ENCODE measurements at regions not wholly inside any gene's neighbourhood (a gene's known extent, or its start where the extent isn't known, plus 50 kb on each side); places are given as distances from the start of the nearest gene placed in this dataset.

DNA sequence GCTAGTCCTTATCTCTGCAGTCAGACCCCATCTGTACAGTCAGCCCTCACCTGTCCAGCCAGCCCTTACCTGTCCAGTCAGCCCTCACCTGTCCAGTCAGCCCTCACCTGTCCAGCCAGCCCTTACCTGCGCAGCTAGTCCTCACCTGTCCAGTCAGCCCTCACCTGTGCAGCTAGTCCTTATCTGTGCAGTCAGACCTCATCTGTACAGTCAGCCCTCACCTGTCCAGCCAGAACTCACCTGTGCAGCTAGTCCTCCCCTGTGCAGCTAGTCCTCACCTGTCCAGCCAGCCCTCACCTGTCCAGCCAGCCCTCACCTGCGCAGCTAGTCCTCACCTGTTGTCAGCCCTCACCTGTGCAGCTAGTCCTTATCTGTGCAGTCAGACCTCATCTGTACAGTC is 506.8 kb downstream of the NPHP4 start:
- DNase-seq: no peak

DNA sequence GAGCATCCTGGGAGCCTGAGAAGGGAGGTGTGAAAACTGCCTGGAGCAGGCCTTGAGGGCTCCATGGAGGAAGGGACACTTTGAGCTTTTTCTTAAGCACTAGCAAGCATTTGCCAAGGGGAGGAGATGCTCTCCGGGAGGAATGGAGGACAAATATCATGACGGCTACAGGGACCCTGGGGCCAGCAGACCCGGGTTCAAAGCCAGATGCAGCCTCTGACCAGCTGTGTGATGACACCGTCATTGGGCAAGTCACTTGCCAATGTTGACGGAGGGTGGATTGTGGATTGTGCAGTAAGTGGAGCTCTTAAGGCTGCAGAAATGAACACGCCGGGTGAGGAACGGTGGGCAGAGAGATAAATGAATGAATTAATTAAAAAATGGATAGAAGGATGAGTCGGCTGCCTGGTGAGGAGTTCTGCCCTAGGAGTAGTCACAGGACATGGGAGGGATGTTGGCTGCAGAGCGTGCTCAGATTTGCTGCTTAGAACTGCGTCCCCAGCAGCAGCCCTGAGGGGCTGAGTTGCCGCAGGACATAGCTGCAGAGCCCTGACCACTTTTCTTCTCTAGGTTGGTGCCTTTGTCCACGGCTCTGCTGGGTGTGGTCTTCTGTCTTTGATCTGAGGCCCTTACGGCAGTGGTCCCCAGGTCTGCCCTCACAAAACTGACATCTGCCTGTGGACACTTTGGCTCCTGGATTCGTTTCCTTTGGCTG is 507.6 kb downstream of the NPHP4 start:
- no peak for DNase-seq

DNA sequence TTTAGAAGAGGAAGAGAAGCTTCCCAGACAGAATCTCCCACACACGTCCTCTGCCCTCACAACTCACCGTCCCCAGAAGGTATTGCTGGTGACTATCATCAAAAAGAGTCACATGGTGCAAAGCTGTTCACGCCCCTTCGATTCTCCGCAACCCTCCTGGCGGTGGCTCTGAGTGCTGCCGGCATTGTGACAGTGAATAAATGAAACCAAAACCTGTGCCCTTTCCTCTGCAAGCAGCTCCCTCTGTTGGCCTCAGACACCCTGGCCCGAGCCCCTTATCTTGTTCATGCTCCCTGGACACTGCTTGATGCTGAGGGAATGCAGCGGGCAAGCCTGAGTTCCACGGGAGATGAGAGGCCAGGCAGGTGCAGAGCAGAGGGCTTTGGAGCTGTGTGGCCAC is 510.3 kb downstream of the NPHP4 start:
- DNase-seq: no peak

DNA sequence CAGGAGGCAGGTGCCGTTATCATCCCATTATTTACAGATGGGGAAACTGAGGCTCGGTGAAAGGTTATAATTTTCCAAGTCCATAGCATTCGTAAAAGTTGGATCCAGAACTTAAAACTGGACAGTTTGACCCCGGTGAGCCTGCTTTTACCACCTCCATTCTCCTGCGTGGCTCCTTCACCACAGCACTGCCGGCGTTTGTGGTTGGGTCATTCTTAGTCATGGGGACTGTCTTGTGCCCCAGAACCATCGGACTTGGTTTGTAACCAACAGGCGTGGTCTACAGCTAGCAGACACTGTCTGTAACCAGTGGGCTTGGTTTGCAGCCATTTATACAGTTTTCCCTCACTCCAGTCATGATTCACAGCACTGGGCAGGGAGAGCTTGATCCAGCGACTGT is 511.3 kb downstream of the NPHP4 start:
- DNase-seq: no peak

DNA sequence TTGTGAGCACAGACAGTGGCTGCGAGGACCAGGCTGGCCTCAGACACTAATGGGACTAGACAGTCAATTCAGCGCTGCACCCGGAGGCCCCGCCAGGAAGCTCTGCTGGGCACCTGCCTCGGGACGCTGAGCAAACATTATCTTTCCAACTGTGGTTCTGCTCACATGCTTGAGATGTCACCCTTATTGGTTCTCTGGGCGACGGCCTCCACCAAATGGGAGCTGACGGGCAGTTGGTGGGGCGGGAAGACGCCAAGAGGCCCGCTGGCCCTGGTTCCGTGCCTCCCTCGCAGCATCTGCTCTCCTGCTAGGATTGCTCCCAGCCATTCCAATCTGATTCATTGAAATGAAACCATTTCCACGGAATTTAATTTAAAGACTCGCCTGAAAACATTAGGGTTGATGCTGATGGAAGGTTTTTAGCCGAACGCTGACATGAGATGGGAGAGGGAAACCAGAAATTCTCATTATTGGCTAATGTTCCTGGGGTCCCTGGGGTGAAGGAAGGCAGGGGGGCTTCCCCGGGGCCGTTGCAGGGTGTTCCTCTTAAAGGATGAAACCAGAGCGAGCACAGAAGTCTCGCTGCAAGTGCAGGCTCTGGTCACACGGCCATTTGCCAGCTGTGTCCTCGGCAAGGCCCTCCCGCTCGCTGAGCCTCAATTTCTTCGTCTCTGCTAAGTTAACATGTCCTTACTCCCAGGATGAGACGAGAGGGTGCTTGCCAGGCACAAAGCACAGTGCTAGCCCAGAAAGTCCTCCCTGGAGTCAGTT is 512.2 kb downstream of the NPHP4 start:
- no peak for DNase-seq

DNA sequence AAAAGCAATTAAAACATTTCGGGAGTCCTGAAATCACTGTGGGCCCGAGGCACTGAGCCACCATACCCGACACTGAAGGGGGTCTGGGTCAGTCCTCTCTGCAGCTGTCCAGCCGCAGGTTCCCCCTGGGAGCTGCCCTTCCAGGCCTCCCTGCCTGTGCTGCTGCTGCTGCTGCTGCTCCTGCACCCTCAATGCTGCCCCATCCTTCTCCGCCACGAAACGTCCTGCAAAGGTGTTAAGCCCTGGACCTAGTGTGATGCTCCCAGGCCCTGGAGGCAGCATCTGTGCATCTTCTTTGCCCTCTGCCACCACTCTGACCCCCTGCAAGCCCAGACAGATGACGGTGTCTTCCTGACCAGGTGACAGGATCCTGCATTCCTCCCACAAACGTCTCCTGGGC is 513.3 kb downstream of the NPHP4 start:
- DNase-seq: no peak

DNA sequence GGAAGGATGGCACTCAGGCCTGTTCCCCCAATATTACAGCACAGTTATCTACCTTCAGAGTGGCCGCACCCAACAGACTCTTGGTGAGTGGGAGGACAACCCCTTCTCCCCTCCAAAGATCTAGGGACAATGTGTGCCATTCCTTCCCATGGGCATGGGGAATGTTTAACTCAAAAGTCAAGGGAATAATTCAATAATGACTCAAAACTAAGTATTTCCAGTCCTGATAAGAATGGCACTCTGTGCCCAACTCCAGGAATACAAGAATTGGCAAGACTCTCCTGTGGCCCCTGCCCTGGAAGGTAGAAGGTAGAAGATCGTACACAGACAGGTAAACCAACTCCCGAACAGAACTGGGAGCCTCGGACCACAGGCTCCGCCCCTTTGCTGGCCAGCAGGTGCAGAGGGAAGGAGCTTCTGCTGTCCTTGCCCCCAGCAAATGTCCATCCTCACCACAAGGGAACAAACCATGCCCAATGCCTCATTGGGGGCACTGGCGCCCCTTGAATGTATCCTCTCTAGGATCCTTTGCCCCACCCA is 514.0 kb downstream of the NPHP4 start:
- no peak for DNase-seq

DNA sequence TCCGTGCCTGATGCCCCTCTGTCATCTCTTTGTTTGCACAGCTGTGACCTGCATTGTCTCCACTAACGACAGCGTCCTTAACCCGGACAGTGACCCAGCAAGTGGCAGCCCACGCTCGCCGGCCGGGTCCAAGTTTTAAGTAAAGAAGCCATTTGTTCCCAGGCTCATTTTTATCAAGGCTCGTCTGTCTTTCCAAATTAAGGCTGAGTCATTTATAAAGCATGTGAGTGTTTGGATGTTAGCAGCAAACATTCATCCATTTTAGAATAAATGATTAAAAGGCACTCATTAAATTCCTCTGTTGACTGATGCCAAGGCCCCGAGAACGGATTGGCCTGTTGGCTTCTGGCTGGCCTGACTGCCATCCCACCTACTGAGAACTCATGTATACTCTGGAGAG is 514.5 kb downstream of the NPHP4 start:
- DNase-seq: no peak

DNA sequence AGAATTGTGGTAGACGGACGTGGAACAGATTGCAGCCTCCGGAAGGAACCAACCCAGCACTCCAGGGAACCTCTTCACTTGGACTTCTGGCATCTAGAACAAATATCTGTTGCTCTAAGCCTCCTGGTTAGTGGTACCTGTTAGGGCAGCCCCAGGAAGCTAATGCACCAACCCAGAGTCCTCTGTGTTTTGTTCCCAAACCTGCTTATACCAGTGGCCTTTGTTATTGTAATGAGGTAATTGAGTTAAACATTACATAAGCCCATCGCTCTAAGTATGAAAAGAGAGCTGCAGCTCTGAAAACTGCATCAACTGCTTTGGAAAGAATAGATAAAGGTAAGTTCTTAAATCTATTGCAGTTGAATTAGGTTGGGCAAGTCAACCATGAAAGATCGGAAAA is 516.7 kb downstream of the NPHP4 start:
- no peak for DNase-seq

DNA sequence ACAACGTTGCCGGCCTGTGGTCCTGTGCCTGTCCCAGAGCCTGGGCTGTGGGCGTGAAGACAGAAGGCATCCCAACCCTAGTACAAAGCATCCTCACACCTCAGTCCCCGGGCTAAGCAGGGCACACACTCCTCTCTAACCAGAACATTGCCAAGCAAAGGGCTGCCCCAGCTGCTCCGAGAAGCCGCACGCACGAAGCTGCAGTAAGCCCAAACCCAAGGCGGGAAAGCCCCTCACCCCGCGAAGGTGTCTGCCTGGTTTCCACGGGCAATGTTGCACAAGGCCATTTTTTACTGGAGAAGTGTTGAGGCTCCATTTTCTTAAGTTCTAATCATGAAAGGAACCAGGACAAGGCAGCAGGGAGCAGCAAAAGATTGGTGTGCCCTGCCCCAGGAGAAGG is 519.0 kb downstream of the NPHP4 start:
- DNase-seq: no peak

DNA sequence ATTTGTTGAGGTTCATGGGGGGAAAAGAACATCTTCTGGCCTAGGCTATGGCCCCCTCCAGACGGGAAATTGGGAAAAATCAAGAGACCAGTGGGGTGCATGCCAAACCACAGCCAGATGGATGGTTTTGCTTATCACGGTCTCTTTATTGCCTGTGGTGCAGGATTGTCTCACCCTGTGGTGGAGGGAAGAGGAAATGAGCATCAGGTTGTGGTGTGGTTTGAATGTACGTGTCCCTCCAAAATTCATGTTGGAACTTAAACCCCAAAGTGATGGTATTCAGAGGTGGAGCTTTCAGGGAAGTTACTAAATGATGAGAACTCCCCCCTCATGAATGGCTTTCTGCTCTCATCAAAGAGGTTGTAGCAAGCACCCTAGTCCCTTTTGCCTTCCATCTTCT is 525.7 kb downstream of the NPHP4 start:
- no peak for DNase-seq

DNA sequence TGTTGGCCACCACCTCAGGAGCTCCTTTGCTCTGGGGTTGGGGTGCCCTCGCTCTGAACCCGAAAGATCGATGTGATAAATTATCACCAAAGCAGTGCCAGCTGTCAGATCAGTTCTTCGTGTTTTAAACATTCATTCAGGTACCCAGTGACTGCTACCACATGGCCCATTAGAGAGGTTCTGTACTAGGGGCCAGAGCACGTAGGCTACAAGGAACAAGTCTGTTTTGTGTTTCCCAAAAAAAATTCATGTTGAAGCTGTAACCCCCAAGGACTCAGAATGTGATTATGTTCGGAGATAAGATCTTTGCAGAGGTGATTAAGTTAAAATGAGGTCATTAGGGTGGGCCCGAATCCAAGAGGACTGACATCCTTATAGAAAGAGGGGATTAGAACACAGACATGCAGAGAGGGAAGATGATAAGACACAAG is 526.9 kb downstream of the NPHP4 start:
- no peak for DNase-seq

DNA sequence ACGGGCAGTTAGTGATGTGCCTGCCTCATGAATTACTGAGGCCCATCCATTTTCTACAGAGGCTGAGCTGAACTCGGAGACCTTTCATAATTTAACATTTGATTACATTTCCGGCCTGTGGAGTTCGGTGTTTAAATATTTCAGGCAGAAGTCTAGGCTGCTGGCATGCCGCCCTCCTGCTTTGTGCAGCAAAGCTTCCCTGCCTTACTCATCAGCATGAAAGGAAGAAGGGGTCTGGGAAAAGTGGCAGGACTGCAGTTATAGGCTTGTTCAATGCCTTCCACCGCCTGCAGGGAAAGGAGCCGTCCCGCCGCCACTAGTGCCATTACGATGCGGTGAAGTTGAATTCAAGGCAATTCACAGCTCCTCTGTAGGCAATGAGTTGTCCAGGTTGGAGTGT is 527.9 kb downstream of the NPHP4 start:
- DNase-seq: no peak

DNA sequence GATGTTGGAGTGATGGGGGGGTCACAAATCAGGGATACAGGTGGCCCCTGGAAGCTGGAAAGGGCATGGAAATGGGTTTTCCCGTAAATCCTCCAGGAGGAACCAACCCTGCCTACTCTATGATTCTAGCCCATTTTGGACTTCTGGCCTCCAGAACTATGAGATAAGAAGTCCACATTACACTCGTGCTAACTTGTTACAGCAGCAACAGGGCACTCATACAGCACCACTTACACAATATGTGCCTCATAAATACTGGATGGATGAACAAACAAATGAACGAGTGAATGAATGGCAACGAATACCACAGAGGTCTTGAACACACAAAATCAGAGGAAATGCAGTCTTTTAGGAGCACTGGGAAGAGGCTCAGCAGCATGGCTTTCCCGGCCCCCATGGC is 531.3 kb downstream of the NPHP4 start:
- DNase-seq: no peak

DNA sequence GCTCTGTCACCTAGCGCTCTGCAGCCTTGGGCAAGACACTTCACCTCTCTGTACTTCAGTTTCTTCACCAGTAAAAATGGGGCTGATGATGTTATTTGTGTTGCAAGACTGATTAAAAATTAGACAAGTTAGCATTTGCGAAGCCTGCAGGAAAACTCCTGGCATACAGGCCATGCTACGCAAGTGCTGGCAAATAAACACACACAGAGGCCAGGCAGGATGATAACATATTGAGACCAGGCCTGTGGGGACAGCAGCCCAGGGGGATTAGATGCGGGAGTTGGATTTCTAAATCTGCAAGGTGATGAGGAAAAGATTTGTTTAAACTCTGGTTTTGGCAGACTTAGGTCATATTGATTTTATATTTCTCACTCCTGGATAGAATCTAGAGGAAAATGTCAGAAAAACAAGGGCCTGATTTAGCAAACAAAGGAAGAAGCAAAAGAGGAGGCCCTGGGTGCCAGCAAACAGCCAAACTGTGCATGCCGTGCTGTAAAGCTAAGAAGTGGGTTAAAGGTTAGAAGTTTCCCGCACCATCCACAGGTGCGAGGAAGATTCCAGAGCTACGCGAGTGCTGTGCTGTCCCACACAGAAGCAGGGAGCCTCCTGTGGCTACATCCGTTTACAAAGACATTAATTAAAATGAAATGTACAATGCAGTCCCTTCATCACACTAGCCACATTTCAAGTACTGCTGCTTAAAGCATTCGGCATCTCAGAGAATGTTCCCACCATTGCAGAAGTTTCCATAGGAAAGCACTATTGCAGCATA is 532.2 kb downstream of the NPHP4 start:
- no peak for DNase-seq

DNA sequence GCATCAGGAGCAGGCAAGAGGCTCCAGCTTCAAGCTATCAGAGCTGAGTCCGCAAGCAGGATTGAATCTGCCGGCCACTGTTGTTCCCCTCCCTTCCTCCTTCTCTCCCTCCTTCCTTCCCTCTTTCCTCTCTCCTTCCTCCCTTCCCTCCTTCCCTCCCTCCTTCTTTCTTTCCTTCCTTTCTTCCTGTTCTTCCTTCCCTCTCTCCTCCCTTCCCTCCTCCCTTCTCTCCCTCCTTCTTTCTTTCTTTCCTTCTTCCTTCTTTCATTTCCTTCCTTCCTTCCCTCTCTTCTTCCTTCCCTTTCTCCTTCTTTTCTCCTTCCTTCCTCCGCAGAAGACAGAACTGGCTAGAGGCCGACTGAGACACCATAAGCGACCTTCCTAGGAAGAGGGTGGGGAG is 534.0 kb downstream of the NPHP4 start:
- DNase-seq: no peak

DNA sequence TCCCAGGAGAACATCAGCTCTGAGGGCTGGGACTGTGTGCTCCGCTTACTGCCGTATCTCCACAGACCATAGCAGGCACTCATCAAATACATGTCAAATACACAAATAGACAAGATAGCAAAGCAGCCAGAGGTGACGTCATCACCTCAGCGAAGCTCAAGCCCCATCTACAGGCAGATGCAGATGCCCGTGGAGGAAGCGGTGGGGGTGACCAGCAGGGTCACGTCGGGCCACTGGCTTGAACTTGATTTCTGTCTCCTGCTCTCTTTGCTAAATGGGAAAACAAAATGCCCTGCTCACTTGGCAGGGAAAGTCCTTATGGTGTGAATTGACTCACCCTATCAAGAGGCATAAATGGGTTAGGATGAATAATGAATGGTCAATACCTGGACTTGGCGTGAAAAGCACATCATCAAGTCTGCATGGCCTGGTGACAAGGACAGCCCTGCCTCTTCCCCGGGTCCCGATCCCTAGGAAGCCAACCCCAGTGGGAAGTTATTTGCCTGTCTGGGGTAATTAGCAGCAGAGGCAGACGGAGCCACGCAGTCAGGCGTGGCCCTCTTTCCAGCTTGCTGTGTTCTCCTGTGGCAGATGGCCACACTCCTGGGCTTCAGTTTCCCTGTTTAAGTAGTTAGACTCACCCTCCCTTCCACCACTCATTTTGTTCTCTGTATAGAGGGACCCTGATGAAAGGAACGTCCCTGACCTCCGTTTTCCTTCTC is 536.0 kb downstream of the NPHP4 start:
- DNase-seq: peak; percentile 60

DNA sequence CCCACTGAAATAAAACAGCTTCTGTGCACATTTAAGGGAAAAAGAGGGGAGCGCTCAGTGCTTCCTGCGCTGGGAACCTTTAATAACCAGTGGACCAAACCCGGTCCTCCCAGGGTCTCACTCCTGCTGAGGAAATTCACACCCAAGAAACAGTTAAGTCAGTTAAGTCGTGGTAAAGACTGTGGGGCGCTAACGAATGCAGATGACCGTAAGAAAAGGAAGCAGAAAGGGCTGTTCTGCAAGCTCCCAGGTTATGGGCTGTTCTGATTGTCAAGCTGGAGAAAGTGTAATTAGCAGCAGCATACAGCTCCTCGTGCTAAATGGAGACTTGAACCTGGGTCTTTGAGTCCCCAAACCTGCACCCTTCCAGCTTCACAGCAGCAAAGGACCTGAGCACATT is 536.6 kb downstream of the NPHP4 start:
- DNase-seq: no peak

DNA sequence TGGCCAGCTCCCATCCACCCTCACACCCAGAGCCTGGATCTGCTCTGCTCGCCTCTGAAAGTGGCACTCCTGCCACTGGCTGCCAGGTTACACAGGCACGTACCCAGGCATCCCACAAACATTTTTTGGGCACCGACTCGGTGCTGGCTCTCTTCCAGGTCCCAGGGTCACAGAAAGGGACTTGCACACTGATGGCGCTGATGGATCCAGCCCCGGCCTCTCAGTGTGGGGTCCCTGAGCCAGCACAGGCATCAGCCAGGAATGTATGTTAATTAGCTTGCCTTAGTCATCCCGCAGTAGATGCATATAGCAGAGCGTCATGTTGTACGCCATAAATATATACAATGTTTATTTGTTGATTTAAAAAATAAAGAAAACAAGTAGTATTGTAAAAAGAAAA is 537.2 kb downstream of the NPHP4 start:
- DNase-seq: no peak

DNA sequence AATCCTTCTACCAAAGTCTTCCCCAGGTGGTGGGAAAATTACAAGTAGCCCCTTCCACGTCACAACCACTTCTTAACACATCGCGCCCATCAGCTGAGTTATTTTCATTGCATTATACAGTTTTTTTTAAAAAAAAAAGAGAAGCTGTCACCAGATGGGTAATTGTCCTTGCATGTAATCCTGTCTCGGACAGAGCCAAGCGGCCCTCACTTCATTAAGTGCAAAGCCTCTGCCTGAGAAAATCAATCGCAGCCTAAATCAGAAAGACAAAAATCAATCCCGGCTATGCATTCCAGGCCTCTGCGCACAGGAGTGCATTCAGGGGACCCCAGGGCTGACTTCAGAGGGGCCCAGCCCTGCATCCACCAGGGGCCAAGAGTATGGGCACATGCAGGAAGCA is 538.9 kb downstream of the NPHP4 start:
- DNase-seq: no peak

DNA sequence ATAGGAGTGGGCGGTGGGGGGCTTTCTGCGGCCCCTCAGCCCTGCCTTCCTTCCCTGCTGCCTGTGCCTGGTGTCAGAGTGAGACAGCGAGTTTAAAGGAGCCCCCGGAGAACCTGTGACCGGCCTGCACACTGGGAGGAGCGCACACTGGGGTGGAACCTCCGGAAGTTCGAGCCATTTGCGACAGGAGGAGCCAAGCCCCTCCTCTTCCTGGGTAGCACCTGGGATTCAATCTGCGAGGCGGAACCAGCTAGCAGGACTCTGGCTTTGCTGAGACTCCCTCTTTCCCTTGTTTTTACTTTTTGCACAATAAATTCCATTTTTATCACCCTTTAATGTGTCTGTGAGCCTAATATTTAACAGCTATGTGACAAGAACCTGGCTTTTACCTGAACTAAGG is 540.6 kb downstream of the NPHP4 start:
- DNase-seq: no peak

DNA sequence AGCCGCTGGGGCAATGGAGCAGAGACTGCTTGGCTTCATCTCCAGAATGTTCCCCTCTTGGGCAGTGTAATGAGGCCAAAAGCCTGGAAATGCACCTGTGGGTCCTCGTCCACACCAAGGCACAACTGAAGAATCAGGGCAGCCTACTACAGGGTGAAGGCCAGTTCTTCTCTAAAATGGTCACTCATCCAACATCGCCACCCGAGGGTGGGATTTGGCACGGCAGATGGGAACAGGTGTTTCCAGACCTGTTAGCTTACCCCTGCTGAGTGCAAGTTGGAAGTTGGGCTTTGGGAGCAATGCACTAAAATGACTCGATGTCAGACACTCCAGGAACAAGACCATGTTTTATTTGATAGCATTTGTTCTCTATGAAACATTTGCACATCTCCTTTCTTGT is 543.7 kb downstream of the NPHP4 start:
- no peak for DNase-seq

DNA sequence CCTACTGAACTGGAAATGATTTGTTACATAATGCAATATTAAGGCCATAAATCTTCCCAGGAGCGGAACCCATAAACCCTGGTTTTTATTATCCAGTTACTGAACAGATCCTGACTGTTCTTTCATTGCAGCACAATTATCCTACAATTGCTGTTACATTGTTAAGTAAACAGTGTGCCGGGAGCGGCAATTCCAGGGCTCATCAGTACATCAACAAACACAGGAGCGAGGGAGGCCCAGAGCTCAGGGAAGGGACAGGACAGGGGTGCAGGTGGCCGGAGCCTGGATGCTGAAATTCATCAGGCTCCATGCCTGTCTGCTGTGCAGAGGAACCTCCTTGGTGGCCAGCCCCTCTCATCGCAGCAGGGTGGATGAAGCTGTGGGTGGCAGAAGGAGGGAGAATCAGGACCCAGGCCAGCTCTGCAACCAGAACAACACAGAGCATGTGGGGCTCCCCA is 544.7 kb downstream of the NPHP4 start:
- DNase-seq: no peak
